ENCODE measurements at regions not wholly inside any gene's neighbourhood (a gene's known extent, or its start where the extent isn't known, plus 50 kb on each side); places are given as distances from the start of the nearest gene placed in this dataset.

GRCh38 chr11:129589190-129589860 is 213.7 kb downstream of the BARX2 start:
- no peak for DNase-seq
- H3K36me3 ChIP-seq (ENCODE audit: control insufficient read depth, insufficient read depth, low read length), result no peaks in the 10 kb centered on the region
- no peaks in the 10 kb centered on the region for H3K9me3 ChIP-seq (ENCODE audit: control insufficient read depth, low read length)
- H3K4me3 ChIP-seq (ENCODE audit: insufficient read depth, low read depth, low read length, poor library complexity, severe bottlenecking), result no peak overlapping the region
- peaks cover under 1% of the 10 kb centered on the region for H3K27me3 ChIP-seq (replicated peaks; ENCODE audit: control insufficient read depth, insufficient read depth, low read length, poor library complexity, severe bottlenecking)
- H3K27ac ChIP-seq (ENCODE audit: insufficient read depth, low read length, poor library complexity, severe bottlenecking), result no peak overlapping the region
- H3K4me1 ChIP-seq (ENCODE audit: control insufficient read depth, insufficient read depth, low read length, poor library complexity, severe bottlenecking), result no peaks in the 10 kb centered on the region

DNA sequence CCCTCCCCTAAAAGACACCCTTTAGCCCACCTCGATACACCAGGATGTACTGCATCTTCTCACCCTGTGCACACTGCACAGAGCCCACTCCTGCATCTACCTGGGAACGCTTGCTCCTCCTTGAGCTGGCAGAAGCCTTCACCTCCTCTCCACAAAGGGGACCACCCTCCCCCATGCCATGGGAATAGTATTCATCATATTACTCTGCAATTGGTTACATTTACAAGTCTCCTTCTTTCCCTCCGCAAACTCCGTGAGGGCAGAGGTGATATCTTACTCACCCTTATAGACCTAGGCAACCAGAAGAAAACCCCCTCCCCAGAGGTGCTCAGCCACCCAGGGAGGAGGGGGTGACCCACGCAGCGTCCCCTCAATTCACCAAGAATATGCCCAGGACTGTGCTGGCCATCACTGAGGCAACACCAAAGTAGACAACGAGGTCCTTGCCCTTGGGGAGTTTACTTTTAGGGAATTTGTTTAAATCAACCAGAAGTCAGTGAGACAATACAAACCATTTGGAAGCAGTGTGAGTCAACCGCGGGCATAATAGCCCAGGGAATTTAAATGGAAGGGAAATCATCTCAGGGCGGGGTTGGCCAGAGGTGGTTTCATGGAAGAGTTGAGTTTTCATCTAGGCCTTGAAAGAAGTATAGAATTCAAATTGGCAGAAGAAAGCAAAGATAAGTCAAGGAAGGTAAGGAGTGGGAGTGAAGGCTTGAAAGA is 214.5 kb downstream of the BARX2 start:
- Histone ChIP-seq H3K4me1 (ENCODE audit: control insufficient read depth, insufficient read depth, low read length, poor library complexity, severe bottlenecking) (no peaks in the 10 kb centered on the region), H3K27ac (ENCODE audit: insufficient read depth, low read length, poor library complexity, severe bottlenecking) (no peak overlapping the region), H3K4me3 (ENCODE audit: insufficient read depth, low read depth, low read length, poor library complexity, severe bottlenecking) (no peak overlapping the region), H3K27me3 (replicated peaks; ENCODE audit: control insufficient read depth, insufficient read depth, low read length, poor library complexity, severe bottlenecking) (peaks cover 3% of the 10 kb centered on the region), H3K36me3 (ENCODE audit: control insufficient read depth, insufficient read depth, low read length) (no peaks in the 10 kb centered on the region), H3K9me3 (ENCODE audit: control insufficient read depth, low read length) (no peaks in the 10 kb centered on the region)
- DNase-seq, result no peak

- H3K9me3 ChIP-seq (ENCODE audit: control insufficient read depth, low read length), result no peaks in the 10 kb centered on the region
- no peak for DNase-seq
- no peaks in the 10 kb centered on the region for H3K4me1 ChIP-seq (ENCODE audit: control insufficient read depth, insufficient read depth, low read length, poor library complexity, severe bottlenecking)
- no peak overlapping the region for H3K27ac ChIP-seq (ENCODE audit: insufficient read depth, low read length, poor library complexity, severe bottlenecking)
- no peak overlapping the region for H3K4me3 ChIP-seq (ENCODE audit: insufficient read depth, low read depth, low read length, poor library complexity, severe bottlenecking)
- H3K27me3 ChIP-seq (replicated peaks; ENCODE audit: control insufficient read depth, insufficient read depth, low read length, poor library complexity, severe bottlenecking), result peaks cover 3% of the 10 kb centered on the region
- no peaks in the 10 kb centered on the region for H3K36me3 ChIP-seq (ENCODE audit: control insufficient read depth, insufficient read depth, low read length)
Observed at GRCh38 chr11:129590753-129591475, 215.3 kb downstream of the BARX2 start.

- no peak for DNase-seq
- H3K36me3 ChIP-seq (ENCODE audit: control insufficient read depth, insufficient read depth, low read length), result no peaks in the 10 kb centered on the region
- H3K27ac ChIP-seq (ENCODE audit: insufficient read depth, low read length, poor library complexity, severe bottlenecking), result no peak overlapping the region
- no peaks in the 10 kb centered on the region for H3K4me1 ChIP-seq (ENCODE audit: control insufficient read depth, insufficient read depth, low read length, poor library complexity, severe bottlenecking)
- H3K27me3 ChIP-seq (replicated peaks; ENCODE audit: control insufficient read depth, insufficient read depth, low read length, poor library complexity, severe bottlenecking), result peaks cover 3% of the 10 kb centered on the region
- no peak overlapping the region for H3K4me3 ChIP-seq (ENCODE audit: insufficient read depth, low read depth, low read length, poor library complexity, severe bottlenecking)
- H3K9me3 ChIP-seq (ENCODE audit: control insufficient read depth, low read length), result no peaks in the 10 kb centered on the region
Observed at GRCh38 chr11:129591527-129591926, 215.9 kb downstream of the BARX2 start.

DNA sequence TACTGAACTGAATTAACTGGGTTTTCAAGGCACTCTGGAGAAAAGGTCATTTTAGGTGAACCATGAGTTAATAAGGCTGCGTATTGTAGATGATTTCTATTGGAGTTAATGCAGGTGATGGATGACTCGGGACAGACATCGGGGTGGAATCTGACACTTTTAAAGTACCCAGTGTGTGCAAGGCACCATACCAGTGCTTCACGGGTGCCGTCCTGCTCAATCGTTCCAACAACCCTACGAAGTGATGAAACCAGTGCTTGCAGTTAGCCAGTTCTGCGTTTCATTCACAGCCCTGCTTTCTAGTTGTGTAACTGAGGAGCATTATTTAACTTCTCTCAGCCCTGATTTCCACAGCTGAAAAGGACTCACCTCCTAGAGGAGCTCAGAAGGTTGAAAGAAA is 216.5 kb downstream of the BARX2 start:
- no peaks in the 10 kb centered on the region for H3K4me1 ChIP-seq (ENCODE audit: control insufficient read depth, insufficient read depth, low read length, poor library complexity, severe bottlenecking)
- no peaks in the 10 kb centered on the region for H3K36me3 ChIP-seq (ENCODE audit: control insufficient read depth, insufficient read depth, low read length)
- peaks cover 3% of the 10 kb centered on the region for H3K27me3 ChIP-seq (replicated peaks; ENCODE audit: control insufficient read depth, insufficient read depth, low read length, poor library complexity, severe bottlenecking)
- H3K27ac ChIP-seq (ENCODE audit: insufficient read depth, low read length, poor library complexity, severe bottlenecking), result no peak overlapping the region
- no peaks in the 10 kb centered on the region for H3K9me3 ChIP-seq (ENCODE audit: control insufficient read depth, low read length)
- DNase-seq, result no peak
- H3K4me3 ChIP-seq (ENCODE audit: insufficient read depth, low read depth, low read length, poor library complexity, severe bottlenecking), result no peak overlapping the region

- Histone ChIP-seq H3K4me1 (ENCODE audit: control insufficient read depth, insufficient read depth, low read length, poor library complexity, severe bottlenecking) (no peaks in the 10 kb centered on the region), H3K36me3 (ENCODE audit: control insufficient read depth, insufficient read depth, low read length) (no peaks in the 10 kb centered on the region), H3K27ac (ENCODE audit: insufficient read depth, low read length, poor library complexity, severe bottlenecking) (no peak overlapping the region), H3K27me3 (replicated peaks; ENCODE audit: control insufficient read depth, insufficient read depth, low read length, poor library complexity, severe bottlenecking) (peaks cover 3% of the 10 kb centered on the region), H3K9me3 (ENCODE audit: control insufficient read depth, low read length) (no peaks in the 10 kb centered on the region), H3K4me3 (ENCODE audit: insufficient read depth, low read depth, low read length, poor library complexity, severe bottlenecking) (no peak overlapping the region)
- no peak for DNase-seq
Observed at GRCh38 chr11:129593098-129593497, 217.4 kb downstream of the BARX2 start.

DNA sequence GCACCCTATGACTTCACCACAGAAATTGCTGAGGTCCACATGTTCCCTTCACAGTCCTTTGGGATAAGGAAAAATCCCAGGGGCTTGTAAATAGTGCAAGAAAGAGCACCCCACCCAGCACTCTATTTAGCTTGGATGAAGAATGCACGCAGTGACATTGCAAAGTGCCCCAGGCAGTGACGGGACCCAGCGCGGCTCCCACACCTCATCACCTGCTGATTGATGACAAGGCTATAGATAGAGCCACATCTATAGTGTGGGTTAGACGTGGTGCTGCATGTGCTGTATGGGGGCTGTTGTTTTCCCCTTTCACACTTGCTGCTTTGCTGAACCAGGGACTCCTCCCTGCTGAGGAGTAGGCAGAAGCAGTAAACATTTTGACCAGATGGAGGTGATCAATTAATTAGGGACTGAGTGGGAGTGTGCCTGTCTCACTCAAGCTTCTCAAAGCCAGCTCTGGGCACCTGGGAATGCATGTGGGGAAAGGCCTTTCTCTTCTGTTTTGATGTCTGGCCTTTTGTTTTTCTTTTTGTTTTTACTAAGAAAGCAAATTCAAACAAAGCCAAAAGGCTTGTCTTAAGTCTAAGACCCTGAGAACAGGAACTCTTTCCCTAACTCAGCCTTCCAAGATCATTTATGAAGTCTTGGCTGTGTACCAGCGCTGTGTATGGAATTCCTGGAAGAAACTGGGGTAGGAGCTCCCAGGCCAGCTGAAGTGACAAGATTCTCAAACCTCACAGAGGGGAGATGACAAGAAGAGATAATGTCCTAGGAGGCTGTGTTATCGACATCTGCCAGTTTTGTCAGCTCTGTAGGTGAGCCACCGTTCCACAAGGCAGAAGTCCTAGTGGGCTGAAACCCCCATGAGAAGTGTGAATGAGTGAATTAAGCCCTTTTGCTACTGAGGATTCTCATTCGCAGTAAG is 219.7 kb downstream of the BARX2 start:
- H3K4me1 ChIP-seq (ENCODE audit: control insufficient read depth, insufficient read depth, low read length, poor library complexity, severe bottlenecking), result no peaks in the 10 kb centered on the region
- H3K27me3 ChIP-seq (replicated peaks; ENCODE audit: control insufficient read depth, insufficient read depth, low read length, poor library complexity, severe bottlenecking), result peaks cover 3% of the 10 kb centered on the region
- no peaks in the 10 kb centered on the region for H3K36me3 ChIP-seq (ENCODE audit: control insufficient read depth, insufficient read depth, low read length)
- H3K27ac ChIP-seq (ENCODE audit: insufficient read depth, low read length, poor library complexity, severe bottlenecking), result no peak overlapping the region
- no peak overlapping the region for H3K4me3 ChIP-seq (ENCODE audit: insufficient read depth, low read depth, low read length, poor library complexity, severe bottlenecking)
- DNase-seq, result no peak
- no peaks in the 10 kb centered on the region for H3K9me3 ChIP-seq (ENCODE audit: control insufficient read depth, low read length)

GRCh38 chr11:129596351-129596750 is 219.3 kb upstream of the TMEM45B start:
- H3K27me3 ChIP-seq (replicated peaks; ENCODE audit: control insufficient read depth, insufficient read depth, low read length, poor library complexity, severe bottlenecking), result peaks cover 3% of the 10 kb centered on the region
- H3K4me1 ChIP-seq (ENCODE audit: control insufficient read depth, insufficient read depth, low read length, poor library complexity, severe bottlenecking), result no peaks in the 10 kb centered on the region
- H3K27ac ChIP-seq (ENCODE audit: insufficient read depth, low read length, poor library complexity, severe bottlenecking), result no peak overlapping the region
- no peaks in the 10 kb centered on the region for H3K9me3 ChIP-seq (ENCODE audit: control insufficient read depth, low read length)
- DNase-seq, result no peak
- no peaks in the 10 kb centered on the region for H3K36me3 ChIP-seq (ENCODE audit: control insufficient read depth, insufficient read depth, low read length)
- H3K4me3 ChIP-seq (ENCODE audit: insufficient read depth, low read depth, low read length, poor library complexity, severe bottlenecking), result no peak overlapping the region

- Histone ChIP-seq H3K27ac (ENCODE audit: insufficient read depth, low read length, poor library complexity, severe bottlenecking) (no peak overlapping the region), H3K27me3 (replicated peaks; ENCODE audit: control insufficient read depth, insufficient read depth, low read length, poor library complexity, severe bottlenecking) (peaks cover 3% of the 10 kb centered on the region), H3K4me1 (ENCODE audit: control insufficient read depth, insufficient read depth, low read length, poor library complexity, severe bottlenecking) (no peaks in the 10 kb centered on the region), H3K4me3 (ENCODE audit: insufficient read depth, low read depth, low read length, poor library complexity, severe bottlenecking) (no peak overlapping the region), H3K36me3 (ENCODE audit: control insufficient read depth, insufficient read depth, low read length) (no peaks in the 10 kb centered on the region), H3K9me3 (ENCODE audit: control insufficient read depth, low read length) (no peaks in the 10 kb centered on the region)
- no peak for DNase-seq
Observed at GRCh38 chr11:129598378-129598777, 217.3 kb upstream of the TMEM45B start.
